DND-41 (cell line): ENCODE measurements at regions not wholly inside any gene's neighbourhood (a gene's known extent, or its start where the extent isn't known, plus 50 kb on each side); places are given as distances from the start of the nearest gene placed in this dataset.
"Not testable (repeated sequence)": the region's sequence is repeated elsewhere in the genome, so short reads cannot be mapped to it uniquely, and the experiment has no call there.

ENCODE experiments used
- ATAC-seq: fragments of 200-7000 bp; cut with Tn5 transposase; 3 replicates; pipeline ENCODE4 v1.9.1; 2021; ENCODE audit warnings: low read depth; ENCODE audit not compliant: insufficient read depth
- DNase-seq: peaks from one replicate; pipeline ENCODE4 v3.0.0-alpha.2; 2020
- H2AFZ ChIP-seq: 2 replicates; pipeline ENCODE4 v1.6.0; 2012; ENCODE audit warnings: low read depth, low read length
- H3K27ac ChIP-seq: 2 replicates; pipeline ENCODE4 v1.5.1; 2012; ENCODE audit warnings: low read length, inconsistent platforms
- H3K27me3 ChIP-seq: fragments of 200-600 bp; sonication (generic); 2 replicates; pipeline ENCODE4 v1.6.0; 2012; ENCODE audit warnings: low read length, mild to moderate bottlenecking, inconsistent platforms; ENCODE audit not compliant: insufficient read depth, poor library complexity
- H3K36me3 ChIP-seq: 2 replicates; pipeline ENCODE4 v1.5.1; 2012; ENCODE audit warnings: low read length, inconsistent platforms; ENCODE audit not compliant: insufficient read depth
- H3K4me1 ChIP-seq: 2 replicates; pipeline ENCODE4 v1.5.1; 2012; ENCODE audit warnings: mild to moderate bottlenecking, low read length; ENCODE audit not compliant: insufficient read depth
- H3K4me2 ChIP-seq: 2 replicates; pipeline ENCODE4 v1.6.0; 2012; ENCODE audit warnings: mild to moderate bottlenecking, moderate library complexity, low read length, inconsistent platforms; ENCODE audit not compliant: insufficient read depth
- H3K4me3 ChIP-seq, 2 experiments: fragments of 200-600 bp in 1 of 2; shearing (Covaris generic) in 1 of 2; 2 replicates each; pipeline ENCODE4 v1.5.1; 2012 to 2016; ENCODE audit warnings: inconsistent platforms in 2 of 2, low read length in 2 of 2, mild to moderate bottlenecking in 2 of 2, low read depth in 1 of 2, moderate library complexity in 1 of 2
- H3K79me2 ChIP-seq: 2 replicates; pipeline ENCODE4 v1.6.0; 2012; ENCODE audit warnings: low read length, inconsistent platforms; ENCODE audit not compliant: insufficient read depth
- H3K9ac ChIP-seq: 2 replicates; pipeline ENCODE4 v1.6.0; 2012; ENCODE audit warnings: low read depth, mild to moderate bottlenecking, inconsistent platforms, low read length, moderate library complexity
- H3K9me3 ChIP-seq: 2 replicates; pipeline ENCODE4 v1.5.1; 2012; ENCODE audit warnings: low read length, moderate library complexity, mild to moderate bottlenecking, inconsistent platforms; ENCODE audit not compliant: insufficient read depth, severe bottlenecking
- H4K20me1 ChIP-seq: 2 replicates; pipeline ENCODE4 v1.6.0; 2012; ENCODE audit warnings: low read length; ENCODE audit not compliant: insufficient read depth
- EZH2 ChIP-seq: IDR thresholded peaks from 3 replicates; pipeline ENCODE4 v1.6.1; 2012; ENCODE audit warnings: borderline replicate concordance, low read depth, mild to moderate bottlenecking, moderate library complexity, low read length, inconsistent platforms; ENCODE audit not compliant: severe bottlenecking
- TF ChIP-seq, protein P1 (sequence below): IDR thresholded peaks from 2 replicates; pipeline ENCODE4 v1.5.1; 2012; ENCODE audit warnings: borderline replicate concordance, low read length, moderate library complexity, mild to moderate bottlenecking; ENCODE audit not compliant: poor library complexity, severe bottlenecking; ENCODE audit errors: extremely low read depth

DNA sequence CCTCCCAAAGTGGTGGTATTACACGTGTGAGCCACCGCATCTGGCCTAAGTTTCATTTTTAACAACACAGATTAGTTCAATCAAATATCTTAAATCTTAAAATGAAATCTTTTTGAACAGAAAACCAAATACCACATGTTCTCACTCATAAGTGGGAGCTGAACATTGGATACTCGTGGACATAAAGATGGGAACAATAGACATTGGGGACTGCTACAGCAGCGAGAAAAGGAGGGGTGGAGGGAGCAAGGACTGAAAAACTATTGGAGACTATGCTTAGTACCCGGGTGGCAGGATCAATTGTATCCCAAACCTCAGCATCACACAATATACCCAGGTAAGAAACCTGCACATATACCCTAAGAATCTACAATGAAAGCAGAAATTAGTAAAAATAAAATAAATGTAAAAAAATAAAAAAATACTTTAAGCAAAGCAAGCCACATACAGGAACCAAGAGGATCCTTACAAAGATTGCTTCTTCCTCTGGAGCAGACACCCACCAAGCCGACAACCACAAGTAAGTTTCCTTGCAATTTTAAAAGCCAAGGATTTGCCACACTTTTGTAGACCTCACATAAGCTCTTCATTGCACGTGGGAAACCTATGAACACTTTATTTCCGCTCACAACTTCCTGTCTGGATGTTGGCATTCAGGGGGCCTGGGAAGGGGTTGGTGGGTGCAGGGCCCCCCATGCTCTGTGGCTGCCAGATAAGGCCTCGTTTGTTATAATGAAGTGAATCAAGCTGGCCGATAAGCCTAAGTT is 147.9 kb downstream of the MYCN start:
- Histone ChIP-seq H4K20me1 (no peaks in the 10 kb centered on the region), H3K4me3 (no peak overlapping the region), H3K79me2 (no peaks in the 10 kb centered on the region), H3K27me3 (no peaks in the 10 kb centered on the region), H3K36me3 (no peaks in the 10 kb centered on the region), H3K9ac (no peak overlapping the region), H3K4me1 (no peaks in the 10 kb centered on the region), H3K9me3 (no peaks in the 10 kb centered on the region), H3K27ac (no peak overlapping the region), H3K4me2 (no peak overlapping the region), H2AFZ (no peak overlapping the region)
- TF ChIP-seq, protein P1, sequence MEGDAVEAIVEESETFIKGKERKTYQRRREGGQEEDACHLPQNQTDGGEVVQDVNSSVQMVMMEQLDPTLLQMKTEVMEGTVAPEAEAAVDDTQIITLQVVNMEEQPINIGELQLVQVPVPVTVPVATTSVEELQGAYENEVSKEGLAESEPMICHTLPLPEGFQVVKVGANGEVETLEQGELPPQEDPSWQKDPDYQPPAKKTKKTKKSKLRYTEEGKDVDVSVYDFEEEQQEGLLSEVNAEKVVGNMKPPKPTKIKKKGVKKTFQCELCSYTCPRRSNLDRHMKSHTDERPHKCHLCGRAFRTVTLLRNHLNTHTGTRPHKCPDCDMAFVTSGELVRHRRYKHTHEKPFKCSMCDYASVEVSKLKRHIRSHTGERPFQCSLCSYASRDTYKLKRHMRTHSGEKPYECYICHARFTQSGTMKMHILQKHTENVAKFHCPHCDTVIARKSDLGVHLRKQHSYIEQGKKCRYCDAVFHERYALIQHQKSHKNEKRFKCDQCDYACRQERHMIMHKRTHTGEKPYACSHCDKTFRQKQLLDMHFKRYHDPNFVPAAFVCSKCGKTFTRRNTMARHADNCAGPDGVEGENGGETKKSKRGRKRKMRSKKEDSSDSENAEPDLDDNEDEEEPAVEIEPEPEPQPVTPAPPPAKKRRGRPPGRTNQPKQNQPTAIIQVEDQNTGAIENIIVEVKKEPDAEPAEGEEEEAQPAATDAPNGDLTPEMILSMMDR: no peak
- no peak for TF ChIP-seq EZH2
- DNase-seq: no peak
- no peak for ATAC-seq

DNA sequence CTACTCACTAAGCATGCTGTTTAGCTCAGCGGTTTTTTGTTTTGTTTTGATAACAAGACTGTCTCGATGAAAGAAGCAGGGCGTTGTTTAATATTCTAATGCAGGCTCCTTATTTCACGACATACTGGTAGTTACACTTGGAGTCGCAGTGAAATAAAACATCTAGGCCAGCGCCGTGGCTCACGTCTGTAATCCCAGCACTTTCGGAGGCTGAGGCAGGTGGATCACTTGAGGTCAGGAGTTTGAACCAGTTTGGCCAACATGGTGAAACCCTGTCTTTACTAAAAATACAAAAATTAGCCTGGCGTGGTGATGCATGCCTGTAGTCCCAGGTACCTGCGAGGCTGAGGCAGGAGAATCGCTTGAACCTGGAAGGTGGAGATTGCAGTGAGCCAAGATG is 145.8 kb downstream of the MYCN start:
- not testable (repeated sequence) for H3K4me2 ChIP-seq, H3K4me3 ChIP-seq, H3K36me3 ChIP-seq, H3K9ac ChIP-seq, H3K27ac ChIP-seq, H2AFZ ChIP-seq, H3K4me1 ChIP-seq, H3K9me3 ChIP-seq, H4K20me1 ChIP-seq, H3K79me2 ChIP-seq, ATAC-seq, H3K27me3 ChIP-seq, DNase-seq

DNA sequence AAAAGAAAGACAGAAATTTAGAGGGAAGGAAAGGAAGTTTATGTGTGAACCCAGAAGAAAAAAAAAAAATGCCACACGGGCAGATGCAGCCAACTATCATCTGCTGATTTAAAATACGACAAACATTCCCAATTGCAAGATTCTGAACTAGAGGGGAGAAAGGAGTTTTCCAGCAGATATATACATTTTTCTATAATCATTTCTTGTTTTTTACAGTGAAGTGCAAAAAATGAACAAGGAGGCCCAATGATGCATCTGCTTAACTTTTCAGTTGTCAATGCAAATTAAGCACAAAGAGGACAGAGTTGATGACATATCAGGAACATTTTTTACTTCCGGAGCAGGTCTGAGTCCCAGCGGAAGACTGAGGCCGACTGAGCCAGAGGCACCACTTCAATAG is 144.7 kb downstream of the MYCN start:
- ATAC-seq: no peak
- H4K20me1 ChIP-seq: no peaks in the 10 kb centered on the region
- H3K9ac ChIP-seq: no peak overlapping the region
- DNase-seq: no peak
- H3K36me3 ChIP-seq: no peaks in the 10 kb centered on the region
- TF ChIP-seq, protein P1: no peak
- TF ChIP-seq EZH2: no peak
- H3K4me1 ChIP-seq: no peaks in the 10 kb centered on the region
- H3K4me2 ChIP-seq: no peak overlapping the region
- no peaks in the 10 kb centered on the region for H3K79me2 ChIP-seq
- H2AFZ ChIP-seq: no peak overlapping the region
- no peaks in the 10 kb centered on the region for H3K9me3 ChIP-seq
- H3K27ac ChIP-seq: no peak overlapping the region
- H3K4me3 ChIP-seq: no peak overlapping the region
- H3K27me3 ChIP-seq: no peaks in the 10 kb centered on the region

DNA sequence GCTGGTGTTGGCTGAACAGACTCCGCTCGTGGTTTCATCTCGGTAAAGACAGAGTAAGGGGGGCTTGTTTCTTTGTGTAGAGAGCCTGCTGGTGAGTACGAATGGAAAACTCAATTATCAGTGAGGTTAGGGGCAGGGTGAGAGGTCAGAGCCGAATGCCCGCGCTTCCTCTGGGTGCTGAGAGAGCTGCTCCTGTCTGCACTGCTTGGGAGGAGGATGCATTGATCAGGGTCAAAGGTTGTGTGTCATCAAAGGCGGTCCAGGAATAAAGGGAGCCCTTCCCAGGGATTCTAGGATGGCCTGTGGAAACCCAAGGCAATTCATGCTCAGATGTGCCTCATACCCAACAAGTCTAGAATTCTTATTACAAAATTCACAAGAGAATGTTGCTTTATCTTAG is 143.9 kb downstream of the MYCN start:
- H3K27me3 ChIP-seq: no peaks in the 10 kb centered on the region
- H4K20me1 ChIP-seq: no peaks in the 10 kb centered on the region
- H3K9ac ChIP-seq: no peak overlapping the region
- no peak for ATAC-seq
- no peak overlapping the region for H3K4me2 ChIP-seq
- TF ChIP-seq EZH2: no peak
- TF ChIP-seq, protein P1: no peak
- H3K79me2 ChIP-seq: no peaks in the 10 kb centered on the region
- no peak overlapping the region for H3K4me3 ChIP-seq
- H3K4me1 ChIP-seq: no peaks in the 10 kb centered on the region
- no peak overlapping the region for H3K27ac ChIP-seq
- H2AFZ ChIP-seq: no peak overlapping the region
- DNase-seq: no peak
- H3K36me3 ChIP-seq: no peaks in the 10 kb centered on the region
- no peaks in the 10 kb centered on the region for H3K9me3 ChIP-seq
